IMR-90 (cell line): ENCODE measurements at regions not wholly inside any gene's neighbourhood (a gene's known extent, or its start where the extent isn't known, plus 50 kb on each side); places are given as distances from the start of the nearest gene placed in this dataset.

ENCODE experiments used
- ATAC-seq: fragments of 200-7000 bp; cut with Tn5 transposase; 2 replicates; pipeline ENCODE4 v1.9.1; 2020; ENCODE audit warnings: low read depth, mild to moderate bottlenecking, moderate library complexity
- BruUV-seq: library from RNA; stranded (reverse); fragments of 400-500 nt; replicated peaks from 2 replicates; lab custom pipeline; 2021; lab: Mats Ljungman, UMichigan
- CTCF ChIA-PET: fragments of 300-600 bp; formaldehyde crosslinking; extraction: SDS; loops from one replicate; lab custom pipeline; 2021; ENCODE audit warnings: antibody characterized with exemption; lab: Yijun Ruan, JAX
- POLR2A ChIA-PET: fragments of 300-600 bp; sonication (Branson Sonifier 250); formaldehyde crosslinking; loops from one replicate; lab custom pipeline; 2022; ENCODE audit warnings: antibody characterized with exemption; ENCODE audit not compliant: unreplicated experiment; lab: Charles Lee
- DNase-seq: peaks from one replicate; pipeline ENCODE4 v3.0.0; 2013
- H2AFZ ChIP-seq: replicated peaks from 2 replicates; pipeline ENCODE3; 2013; ENCODE audit warnings: low read length, mild to moderate bottlenecking; ENCODE audit not compliant: poor library complexity
- H2AK5ac ChIP-seq: 2 replicates; pipeline ENCODE4 v1.6.1; 2013; ENCODE audit warnings: low read depth, low read length, inconsistent platforms
- H2AK9ac ChIP-seq: replicated peaks from 2 replicates; pipeline ENCODE3; 2013; ENCODE audit warnings: mild to moderate bottlenecking, low read depth, low read length, moderate library complexity; ENCODE audit not compliant: poor library complexity
- H2BK120ac ChIP-seq: 2 replicates; pipeline ENCODE4 v1.6.1; 2013; ENCODE audit warnings: low read depth, low read length, inconsistent platforms
- H2BK15ac ChIP-seq: 3 replicates; pipeline ENCODE4 v1.6.1; 2013; ENCODE audit warnings: low read depth, low read length, inconsistent platforms
- H2BK20ac ChIP-seq: 2 replicates; pipeline ENCODE4 v1.6.1; 2013; ENCODE audit warnings: low read depth, mild to moderate bottlenecking, inconsistent platforms, low read length, moderate library complexity
- H2BK5ac ChIP-seq: 2 replicates; pipeline ENCODE4 v1.6.1; 2013; ENCODE audit warnings: mild to moderate bottlenecking, low read depth, low read length, inconsistent platforms; ENCODE audit not compliant: poor library complexity, severe bottlenecking
- H3K14ac ChIP-seq: replicated peaks from 2 replicates; pipeline ENCODE4 v1.6.1; 2013; ENCODE audit warnings: low read depth, low read length, inconsistent platforms
- H3K18ac ChIP-seq: 2 replicates; pipeline ENCODE4 v1.6.1; 2013; ENCODE audit warnings: low read depth, low read length, control low read depth
- H3K23ac ChIP-seq: 2 replicates; pipeline ENCODE4 v1.6.1; 2013; ENCODE audit warnings: low read depth, low read length, inconsistent platforms
- H3K27ac ChIP-seq: 2 replicates; pipeline ENCODE4 v1.5.1; 2013; ENCODE audit warnings: mild to moderate bottlenecking, control low read depth, low read length; ENCODE audit not compliant: insufficient read depth
- H3K27me3 ChIP-seq: 2 replicates; pipeline ENCODE4 v1.6.1; 2013; ENCODE audit warnings: low read length; ENCODE audit not compliant: control insufficient read depth, insufficient read depth
- H3K36me3 ChIP-seq: 2 replicates; pipeline ENCODE4 v1.6.1; 2013; ENCODE audit warnings: low read length, mixed read lengths; ENCODE audit not compliant: control insufficient read depth, insufficient read depth
- H3K4ac ChIP-seq: 2 replicates; pipeline ENCODE4 v1.6.1; 2013; ENCODE audit warnings: low read depth, low read length, inconsistent platforms
- H3K4me1 ChIP-seq: 2 replicates; pipeline ENCODE4 v1.6.1; 2013; ENCODE audit warnings: low read length, mixed read lengths; ENCODE audit not compliant: control insufficient read depth, insufficient read depth
- H3K4me2 ChIP-seq: 2 replicates; pipeline ENCODE4 v1.6.1; 2013; ENCODE audit warnings: low read depth, mild to moderate bottlenecking, control low read depth, low read length, moderate library complexity
- H3K4me3 ChIP-seq: 2 replicates; pipeline ENCODE4 v1.5.1; 2013; ENCODE audit warnings: low read depth, mild to moderate bottlenecking, control low read depth, low read length, moderate library complexity; ENCODE audit not compliant: insufficient read depth
- H3K56ac ChIP-seq: 2 replicates; pipeline ENCODE4 v1.6.1; 2013; ENCODE audit warnings: low read length, inconsistent platforms; ENCODE audit not compliant: insufficient read depth; ENCODE audit errors: extremely low read depth
- H3K79me1 ChIP-seq, 2 experiments: 2 replicates each; pipeline ENCODE4 v1.6.1; 2013; ENCODE audit warnings: low read length in 2 of 2, inconsistent platforms in 1 of 2, low read depth in 1 of 2
- H3K9ac ChIP-seq: 2 replicates; pipeline ENCODE4 v1.6.1; 2013; ENCODE audit warnings: low read depth, low read length, control low read depth
- H3K9me1 ChIP-seq: 2 replicates; pipeline ENCODE4 v1.6.1; 2013; ENCODE audit warnings: low read length, inconsistent platforms; ENCODE audit not compliant: insufficient read depth
- H3K9me3 ChIP-seq: 2 replicates; pipeline ENCODE4 v1.6.1; 2013; ENCODE audit warnings: low read length; ENCODE audit not compliant: control insufficient read depth, insufficient read depth
- H4K20me1 ChIP-seq: 2 replicates; pipeline ENCODE4 v1.6.1; 2013; ENCODE audit warnings: low read length, inconsistent platforms; ENCODE audit not compliant: insufficient read depth
- H4K5ac ChIP-seq: 2 replicates; pipeline ENCODE4 v1.6.1; 2013; ENCODE audit warnings: mild to moderate bottlenecking, low read depth, low read length, control low read depth
- H4K8ac ChIP-seq, 2 experiments: 2 replicates each; pipeline ENCODE4 v1.6.1; 2013; ENCODE audit warnings: low read depth in 2 of 2, low read length in 2 of 2, control low read depth in 1 of 2, inconsistent platforms in 1 of 2
- H4K91ac ChIP-seq: 2 replicates; pipeline ENCODE4 v1.6.1; 2013; ENCODE audit warnings: low read depth, low read length, inconsistent platforms; ENCODE audit not compliant: insufficient read depth
- BHLHE40 ChIP-seq: fragments of 150-350 bp; IDR thresholded peaks from 2 replicates; pipeline ENCODE4 v1.6.1; 2016; ENCODE audit warnings: mild to moderate bottlenecking, low read depth, low read length
- CEBPB ChIP-seq: IDR thresholded peaks from 2 replicates; pipeline ENCODE4 v1.6.1; 2012; ENCODE audit warnings: low read depth, low read length, improper control_type of control experiment
- CTCF ChIP-seq: conservative IDR thresholded peaks from 2 replicates; pipeline ENCODE4 v1.5.1; 2012; ENCODE audit warnings: mild to moderate bottlenecking, low read depth, low read length, improper control_type of control experiment
- ELK1 ChIP-seq: fragments of 150-350 bp; IDR thresholded peaks from 2 replicates; pipeline ENCODE4 v1.6.1; 2016; ENCODE audit warnings: low read depth, mild to moderate bottlenecking, low read length, moderate library complexity, borderline replicate concordance
- FOS ChIP-seq: fragments of 150-350 bp; IDR thresholded peaks from 2 replicates; pipeline ENCODE4 v1.6.1; 2016; ENCODE audit warnings: low read depth, low read length
- MAFK ChIP-seq: IDR thresholded peaks from 2 replicates; pipeline ENCODE4 v1.6.1; 2012; ENCODE audit warnings: low read depth, low read length, improper control_type of control experiment
- MAZ ChIP-seq: IDR thresholded peaks from 2 replicates; pipeline ENCODE4 v1.6.1; 2012; ENCODE audit warnings: low read depth, mild to moderate bottlenecking, low read length, improper control_type of control experiment, moderate library complexity, borderline replicate concordance
- NFE2L2 ChIP-seq: fragments of 150-350 bp; IDR thresholded peaks from 2 replicates; pipeline ENCODE4 v1.6.1; 2016; ENCODE audit warnings: low read depth, mild to moderate bottlenecking, low read length
- POLR2A ChIP-seq: IDR thresholded peaks from 2 replicates; pipeline ENCODE4 v1.6.1; 2012; ENCODE audit warnings: mild to moderate bottlenecking, low read depth, low read length
- RAD21 ChIP-seq: IDR thresholded peaks from 2 replicates; pipeline ENCODE4 v1.6.1; 2012; ENCODE audit warnings: low read length, improper control_type of control experiment
- RCOR1 ChIP-seq: IDR thresholded peaks from 2 replicates; pipeline ENCODE4 v1.6.1; 2012; ENCODE audit warnings: mild to moderate bottlenecking, low read length, improper control_type of control experiment; ENCODE audit not compliant: insufficient replicate concordance
- RFX5 ChIP-seq: IDR thresholded peaks from 2 replicates; pipeline ENCODE4 v1.8.0; 2012; ENCODE audit warnings: low read depth, mild to moderate bottlenecking, low read length, moderate library complexity
- SMC3 ChIP-seq: fragments of 150-350 bp; IDR thresholded peaks from 2 replicates; pipeline ENCODE4 v1.6.1; 2016; ENCODE audit warnings: low read depth, mild to moderate bottlenecking, antibody characterized with exemption, low read length, moderate library complexity
- USF2 ChIP-seq: fragments of 150-350 bp; IDR thresholded peaks from 2 replicates; pipeline ENCODE4 v1.6.1; 2017; ENCODE audit warnings: mild to moderate bottlenecking, antibody characterized with exemption, low read length, low read depth
- WGBS, 2 experiments: methylation state at CpG; one replicate each; pipeline versions ENCODE4 v1.1.5 to v1.1.7; 2013; ENCODE audit warnings: missing lambda C conversion rate in 2 of 2; ENCODE audit not compliant: insufficient read length in 1 of 2; ENCODE audit errors: extremely low coverage in 2 of 2; 5-methylcytosine and 5-hydroxymethylcytosine counted together
- dilution Hi-C: fragments of 300-500 bp; cut with HindIII; formaldehyde crosslinking; loops from one replicate; pipeline ENCODE4 v1.14.3; 2018; ENCODE audit warnings: low sequenced_read_pairs; ENCODE audit not compliant: unreplicated experiment
- in situ Hi-C: fragments of 300-500 bp; cut with MboI; formaldehyde crosslinking; loops from 3 replicates; pipeline ENCODE4 v1.14.3; 2019; ENCODE audit warnings: low sequenced_read_pairs, inconsistent platforms, mixed read lengths
- intact Hi-C: fragments of 100-400 bp; cut with micrococcal nuclease; formaldehyde crosslinking; loops from 2 replicates; pipeline ENCODE4 v1.10.0; 2022

- no peak overlapping the region for H3K9ac ChIP-seq
- H3K4me2 ChIP-seq = no peak overlapping the region
- H2AK5ac ChIP-seq = 0 out of 2 replicates have a peak overlapping the region, but pooled peaks have one; percentile 21
- H2BK20ac ChIP-seq = no peak overlapping the region; the same call in 1 of the 2 replicates
- H3K4ac ChIP-seq = peak overlapping the region; percentile 19; the same call in 1 of the 2 replicates
- H2AK9ac ChIP-seq = no peak overlapping the region
- no peak overlapping the region for H3K23ac ChIP-seq
- H4K5ac ChIP-seq = no peak overlapping the region
- POLR2A ChIA-PET = no interaction called here
- no peak overlapping the region for H3K4me3 ChIP-seq
- no peaks in the 10 kb centered on the region for H3K9me3 ChIP-seq
- H3K79me1 ChIP-seq = no peaks in the 10 kb centered on the region
- intact Hi-C loops = no loop called here
- H3K4me1 ChIP-seq = peaks cover 9% of the 10 kb centered on the region
- dilution Hi-C loops = no loop called here
- no peak overlapping the region for H3K27ac ChIP-seq
- peaks cover 2% of the 10 kb centered on the region; the same call in 1 of the 2 replicates for H3K27me3 ChIP-seq
- peak overlapping the region; percentile 12 for H2AFZ ChIP-seq
- no peak overlapping the region for H2BK5ac ChIP-seq
- 75% methylated on average over 4 of the region's 21 CpGs; no CpG with 5 or more reads in 1 of the 2 experiments for WGBS, 2 experiments
- in situ Hi-C loops = loop anchor here (25.0 kb wide), 1 partner anchor 505 kb away; no protein-coding TSS in a partner anchor
- ATAC-seq (no peak), DNase-seq (no peak)
- no peak overlapping the region; the same call in none of the 2 replicates for H4K91ac ChIP-seq
- H3K14ac ChIP-seq = no peak overlapping the region
- H3K18ac ChIP-seq = no peak overlapping the region
- no peak overlapping the region for H3K56ac ChIP-seq
- H4K8ac ChIP-seq = no peak overlapping the region
- no peaks in the 10 kb centered on the region for H4K20me1 ChIP-seq
- no peaks in the 10 kb centered on the region for H3K36me3 ChIP-seq
- H2BK120ac ChIP-seq = peak overlapping the region; percentile 57
- no TSS peak for BruUV-seq
- no peak overlapping the region for H2BK15ac ChIP-seq
- CTCF ChIA-PET = interaction anchor here (0.6 kb wide), 1 partner anchor 70 kb away, joined by 4 read pairs; no protein-coding TSS in a partner anchor
- H3K9me1 ChIP-seq = 0 out of 2 replicates have a peak, but pooled peaks cover 6% of the 10 kb centered on the region
- TF ChIP-seq NFE2L2 (no peak), CEBPB (no peak), BHLHE40 (no peak), RAD21 (no peak), FOS (no peak), CTCF (no peak), RCOR1 (no peak), POLR2A (no peak), MAZ (no peak), RFX5 (no peak), USF2 (no peak), SMC3 (no peak), MAFK (no peak), ELK1 (no peak)
Observed at GRCh38 chr16:86316967-86317812, 193.1 kb upstream of the FOXF1 start.
